SK-N-SH treated with all-trans-retinoic acid at 6 μM for 48 hours (cell line): ENCODE measurements at regions not wholly inside any gene's neighbourhood (a gene's known extent, or its start where the extent isn't known, plus 50 kb on each side); places are given as distances from the start of the nearest gene placed in this dataset.

Source experiments
- ATAC-seq: fragments of 200-7000 bp; cut with Tn5 transposase; 3 replicates; pipeline ENCODE4 v1.9.1; 2020; ENCODE audit warnings: mild to moderate bottlenecking, moderate library complexity
- ARNTL ChIP-seq: fragments of 450-650 bp; formaldehyde crosslinking; IDR thresholded peaks from 2 replicates; pipeline ENCODE4 v1.5.0; 2020; ENCODE audit warnings: low read depth, mild to moderate bottlenecking, moderate library complexity, borderline replicate concordance
- BACH2 ChIP-seq: fragments of 250-450 bp; sonication (Bioruptor Pico); IDR thresholded peaks from 2 replicates; pipeline ENCODE4 v1.9.0; 2021; ENCODE audit warnings: mild to moderate bottlenecking, borderline replicate concordance
- CREB5 ChIP-seq: fragments of 250-450 bp; sonication (Bioruptor Pico); IDR thresholded peaks from 2 replicates; pipeline ENCODE4 v1.5.1; 2020; ENCODE audit warnings: low read depth, mild to moderate bottlenecking, moderate library complexity
- CSDC2 ChIP-seq: fragments of 250-450 bp; sonication (Bioruptor Pico); IDR thresholded peaks from 2 replicates; pipeline ENCODE4 v1.5.0; 2020; ENCODE audit warnings: mild to moderate bottlenecking, moderate library complexity
- CSRNP3 ChIP-seq: fragments of 250-450 bp; sonication (Bioruptor Pico); IDR thresholded peaks from 2 replicates; pipeline ENCODE4 v1.5.1; 2021; ENCODE audit warnings: mild to moderate bottlenecking, moderate library complexity
- ESRRG ChIP-seq: fragments of 250-450 bp; sonication (Bioruptor Pico); IDR thresholded peaks from 2 replicates; pipeline ENCODE4 v1.6.1; 2021; ENCODE audit warnings: mild to moderate bottlenecking
- GLIS3 ChIP-seq: fragments of 250-450 bp; sonication (Bioruptor Pico); IDR thresholded peaks from 2 replicates; pipeline ENCODE4 v1.5.0; 2020; ENCODE audit warnings: mild to moderate bottlenecking, moderate library complexity
- ISL1 ChIP-seq: fragments of 250-450 bp; sonication (Bioruptor Pico); IDR thresholded peaks from 2 replicates; pipeline ENCODE4 v2.1.2; 2022; ENCODE audit warnings: mild to moderate bottlenecking, moderate library complexity
- OSR1 ChIP-seq: fragments of 250-450 bp; sonication (Bioruptor Pico); IDR thresholded peaks from 2 replicates; pipeline ENCODE4 v1.8.0; 2022; ENCODE audit warnings: moderate library complexity, mild to moderate bottlenecking, inconsistent platforms
- POU6F1 ChIP-seq: fragments of 250-450 bp; sonication (Bioruptor Pico); IDR thresholded peaks from 2 replicates; pipeline ENCODE4 v1.8.0; 2021; ENCODE audit warnings: low read depth, mild to moderate bottlenecking, moderate library complexity, borderline replicate concordance
- PPARA ChIP-seq: fragments of 250-450 bp; sonication (Bioruptor Pico); IDR thresholded peaks from 2 replicates; pipeline ENCODE4 v1.5.0; 2020; ENCODE audit warnings: mild to moderate bottlenecking, borderline replicate concordance
- RARB ChIP-seq: fragments of 250-450 bp; sonication (Bioruptor Pico); IDR thresholded peaks from 2 replicates; pipeline ENCODE4 v1.8.0; 2021; ENCODE audit warnings: mild to moderate bottlenecking, moderate library complexity
- SNAI2 ChIP-seq: fragments of 250-450 bp; sonication (Bioruptor Pico); IDR thresholded peaks from 2 replicates; pipeline ENCODE4 v1.5.0; 2020; ENCODE audit warnings: mild to moderate bottlenecking, moderate library complexity
- TCF4 ChIP-seq: fragments of 250-450 bp; sonication (Bioruptor Pico); IDR thresholded peaks from 2 replicates; pipeline ENCODE4 v1.8.0; 2021; ENCODE audit warnings: mild to moderate bottlenecking, moderate library complexity, borderline replicate concordance
- TOX ChIP-seq: fragments of 250-450 bp; sonication (Bioruptor Pico); IDR thresholded peaks from 2 replicates; pipeline ENCODE4 v1.8.0; 2021; ENCODE audit warnings: mild to moderate bottlenecking, moderate library complexity, borderline replicate concordance
- TSHZ2 ChIP-seq: fragments of 250-450 bp; sonication (Bioruptor Pico); IDR thresholded peaks from 2 replicates; pipeline ENCODE4 v1.5.0; 2020; ENCODE audit warnings: mild to moderate bottlenecking, moderate library complexity
- ZC3H10 ChIP-seq: fragments of 250-450 bp; sonication (Bioruptor Pico); IDR thresholded peaks from 2 replicates; pipeline ENCODE4 v1.5.1; 2021; ENCODE audit warnings: mild to moderate bottlenecking, moderate library complexity
- ZFP3 ChIP-seq: fragments of 250-450 bp; sonication (Bioruptor Pico); IDR thresholded peaks from 2 replicates; pipeline ENCODE4 v1.5.0; 2020; ENCODE audit warnings: mild to moderate bottlenecking, moderate library complexity
- ZFP30 ChIP-seq: fragments of 450-650 bp; formaldehyde crosslinking; IDR thresholded peaks from 2 replicates; pipeline ENCODE4 v1.5.0; 2022; ENCODE audit warnings: mild to moderate bottlenecking, moderate library complexity
- ZNF565 ChIP-seq: fragments of 450-650 bp; formaldehyde crosslinking; conservative IDR thresholded peaks from 2 replicates; pipeline ENCODE4 v1.5.0; 2020; ENCODE audit warnings: low read depth, mild to moderate bottlenecking, moderate library complexity
- ZNF70 ChIP-seq: fragments of 450-650 bp; formaldehyde crosslinking; IDR thresholded peaks from 2 replicates; pipeline ENCODE4 v1.5.0; 2020; ENCODE audit warnings: mild to moderate bottlenecking, moderate library complexity
- ZNF8 ChIP-seq: fragments of 450-650 bp; formaldehyde crosslinking; IDR thresholded peaks from 2 replicates; pipeline ENCODE4 v1.5.0; 2020; ENCODE audit warnings: mild to moderate bottlenecking, moderate library complexity
- TF ChIP-seq, protein P1 (sequence below): fragments of 250-450 bp; sonication (Bioruptor Pico); IDR thresholded peaks from 2 replicates; pipeline ENCODE4 v1.8.0; 2020; ENCODE audit warnings: mild to moderate bottlenecking, moderate library complexity, borderline replicate concordance

DNA sequence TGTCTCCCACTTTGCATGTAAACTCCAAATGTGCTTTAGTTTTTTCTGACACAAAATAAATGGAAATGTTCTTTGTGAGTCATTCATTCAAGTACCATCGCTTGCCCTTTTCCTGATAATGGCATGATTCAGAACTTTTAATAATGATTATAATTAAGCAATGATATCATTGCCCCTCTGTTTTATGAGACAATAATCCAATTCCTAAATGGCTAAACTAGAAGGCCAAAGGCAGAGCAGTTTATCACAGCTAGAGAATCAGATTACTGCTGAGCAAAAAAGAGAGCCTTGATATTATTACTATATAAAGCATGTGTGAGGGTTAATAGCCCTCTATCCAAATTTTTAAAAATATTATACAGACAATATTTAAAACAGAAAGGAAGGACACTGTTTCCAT lies 484.2 kb upstream of the PTPRD start:
- TF ChIP-seq POU6F1 (CRISPR knock-in tag) = no peak
- no peak for TF ChIP-seq OSR1
- TF ChIP-seq GLIS3 (CRISPR knock-in tag) = no peak
- TF ChIP-seq ZNF565 (CRISPR knock-in tag) = no peak
- no peak for TF ChIP-seq ZFP3 (CRISPR knock-in tag)
- TF ChIP-seq TOX = no peak
- TF ChIP-seq CREB5 (CRISPR knock-in tag) = no peak
- TF ChIP-seq TCF4 (CRISPR knock-in tag) = no peak
- TF ChIP-seq ISL1 (CRISPR knock-in tag) = no peak
- no peak for TF ChIP-seq BACH2
- no peak for TF ChIP-seq ZNF70 (CRISPR knock-in tag)
- no peak for TF ChIP-seq TSHZ2
- no peak for TF ChIP-seq CSRNP3
- no peak for TF ChIP-seq ESRRG (CRISPR knock-in tag)
- no peak for TF ChIP-seq PPARA (CRISPR knock-in tag)
- TF ChIP-seq CSDC2 (CRISPR knock-in tag) = no peak
- TF ChIP-seq ZC3H10 (CRISPR knock-in tag) = no peak
- ATAC-seq = no peak

GRCh38 chr9:11103525-11103924 lies 490.7 kb upstream of the PTPRD start:
- no peak for ATAC-seq
- no peak for TF ChIP-seq OSR1
- TF ChIP-seq GLIS3 (CRISPR knock-in tag) = no peak
- TF ChIP-seq, protein P1, sequence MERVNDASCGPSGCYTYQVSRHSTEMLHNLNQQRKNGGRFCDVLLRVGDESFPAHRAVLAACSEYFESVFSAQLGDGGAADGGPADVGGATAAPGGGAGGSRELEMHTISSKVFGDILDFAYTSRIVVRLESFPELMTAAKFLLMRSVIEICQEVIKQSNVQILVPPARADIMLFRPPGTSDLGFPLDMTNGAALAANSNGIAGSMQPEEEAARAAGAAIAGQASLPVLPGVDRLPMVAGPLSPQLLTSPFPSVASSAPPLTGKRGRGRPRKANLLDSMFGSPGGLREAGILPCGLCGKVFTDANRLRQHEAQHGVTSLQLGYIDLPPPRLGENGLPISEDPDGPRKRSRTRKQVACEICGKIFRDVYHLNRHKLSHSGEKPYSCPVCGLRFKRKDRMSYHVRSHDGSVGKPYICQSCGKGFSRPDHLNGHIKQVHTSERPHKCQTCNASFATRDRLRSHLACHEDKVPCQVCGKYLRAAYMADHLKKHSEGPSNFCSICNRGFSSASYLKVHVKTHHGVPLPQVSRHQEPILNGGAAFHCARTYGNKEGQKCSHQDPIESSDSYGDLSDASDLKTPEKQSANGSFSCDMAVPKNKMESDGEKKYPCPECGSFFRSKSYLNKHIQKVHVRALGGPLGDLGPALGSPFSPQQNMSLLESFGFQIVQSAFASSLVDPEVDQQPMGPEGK (CRISPR knock-in tag) = no peak
- no peak for TF ChIP-seq TSHZ2
- no peak for TF ChIP-seq ZFP30 (CRISPR knock-in tag)
- no peak for TF ChIP-seq ARNTL
- no peak for TF ChIP-seq BACH2
- TF ChIP-seq ZNF8 (CRISPR knock-in tag) = no peak
- no peak for TF ChIP-seq ISL1 (CRISPR knock-in tag)
- TF ChIP-seq ZNF70 (CRISPR knock-in tag) = no peak
- TF ChIP-seq ZC3H10 (CRISPR knock-in tag) = no peak
- TF ChIP-seq ESRRG (CRISPR knock-in tag) = no peak
- TF ChIP-seq CSRNP3 = no peak
- TF ChIP-seq TCF4 (CRISPR knock-in tag) = no peak
- no peak for TF ChIP-seq RARB (CRISPR knock-in tag)
- TF ChIP-seq CSDC2 (CRISPR knock-in tag) = no peak
- TF ChIP-seq ZNF565 (CRISPR knock-in tag) = no peak
- TF ChIP-seq ZFP3 (CRISPR knock-in tag) = no peak
- no peak for TF ChIP-seq SNAI2
